Astrocyte (in vitro differentiated cells and primary cell): ENCODE measurements at regions not wholly inside any gene's neighbourhood (a gene's known extent, or its start where the extent isn't known, plus 50 kb on each side); places are given as distances from the start of the nearest gene placed in this dataset.

Experiments used
- DNase-seq: peaks from one replicate; pipeline ENCODE4 v3.0.0-alpha.2; 2010; ENCODE audit warnings: low read depth
- FAIRE-seq: peaks from 2 replicates; lab custom pipeline; 2011; peaks lifted over from hg19 to GRCh38; lab: Jason Lieb, UNC
- H2AFZ ChIP-seq: 2 replicates; pipeline ENCODE4 v1.6.0; 2012; ENCODE audit warnings: low read depth, low read length, inconsistent platforms
- H3K27ac ChIP-seq: 2 replicates; pipeline ENCODE4 v1.5.1; 2011; ENCODE audit warnings: low read depth, low read length, inconsistent platforms
- H3K27me3 ChIP-seq: 2 replicates; pipeline ENCODE4 v1.6.0; 2011; ENCODE audit warnings: low read length, inconsistent platforms; ENCODE audit not compliant: insufficient read depth
- H3K36me3 ChIP-seq: 2 replicates; pipeline ENCODE4 v1.5.1; 2011; ENCODE audit warnings: low read length, inconsistent platforms; ENCODE audit not compliant: insufficient read depth
- H3K4me1 ChIP-seq: 2 replicates; pipeline ENCODE4 v1.5.1; 2011; ENCODE audit warnings: low read length, inconsistent platforms; ENCODE audit not compliant: insufficient read depth
- H3K4me2 ChIP-seq: 2 replicates; pipeline ENCODE4 v1.6.0; 2012; ENCODE audit warnings: low read length, inconsistent platforms
- H3K4me3 ChIP-seq: 2 replicates; pipeline ENCODE4 v1.5.1; 2011; ENCODE audit warnings: low read depth, mild to moderate bottlenecking, low read length, inconsistent platforms; ENCODE audit not compliant: insufficient read depth
- H3K79me2 ChIP-seq: 2 replicates; pipeline ENCODE4 v1.6.0; 2012; ENCODE audit warnings: mild to moderate bottlenecking, low read length, inconsistent platforms; ENCODE audit not compliant: insufficient read depth
- H3K9ac ChIP-seq: 2 replicates; pipeline ENCODE4 v1.6.0; 2012; ENCODE audit warnings: mild to moderate bottlenecking, low read length, inconsistent platforms
- H3K9me3 ChIP-seq: 2 replicates; pipeline ENCODE4 v1.5.1; 2012; ENCODE audit warnings: low read depth, mild to moderate bottlenecking, low read length, inconsistent platforms; ENCODE audit not compliant: insufficient read depth
- H4K20me1 ChIP-seq: 2 replicates; pipeline ENCODE4 v1.6.0; 2012; ENCODE audit warnings: low read length, inconsistent platforms; ENCODE audit not compliant: insufficient read depth
- H3K27ac Mint-ChIP-seq: one replicate; pipeline ENCODE4 v1.8.0; 2021; ENCODE audit warnings: mild to moderate bottlenecking, mixed read lengths; ENCODE audit not compliant: unreplicated experiment
- H3K27me3 Mint-ChIP-seq: one replicate; pipeline ENCODE4 v1.8.0; 2021; ENCODE audit warnings: low read depth, mixed read lengths; ENCODE audit not compliant: unreplicated experiment
- H3K36me3 Mint-ChIP-seq: one replicate; pipeline ENCODE4 v1.8.0; 2021; ENCODE audit warnings: low read depth, mixed read lengths; ENCODE audit not compliant: unreplicated experiment
- H3K4me1 Mint-ChIP-seq: one replicate; pipeline ENCODE4 v1.8.0; 2021; ENCODE audit warnings: low read depth, mixed read lengths; ENCODE audit not compliant: unreplicated experiment
- H3K4me3 Mint-ChIP-seq: one replicate; pipeline ENCODE4 v1.8.0; 2021; ENCODE audit warnings: mild to moderate bottlenecking, moderate library complexity, mixed read lengths; ENCODE audit not compliant: unreplicated experiment
- H3K9me3 Mint-ChIP-seq: one replicate; pipeline ENCODE4 v1.8.0; 2021; ENCODE audit warnings: mild to moderate bottlenecking, mixed read lengths; ENCODE audit not compliant: unreplicated experiment
- CTCF ChIP-seq: IDR thresholded peaks from 2 replicates; pipeline ENCODE4 v1.5.1; 2011; ENCODE audit warnings: low read depth, mild to moderate bottlenecking, inconsistent platforms, low read length, moderate library complexity; ENCODE audit not compliant: insufficient read depth
- EZH2 ChIP-seq: IDR thresholded peaks from 2 replicates; pipeline ENCODE4 v1.6.1; 2012; ENCODE audit warnings: mild to moderate bottlenecking, low read length, inconsistent platforms; ENCODE audit not compliant: insufficient read depth

GRCh38 chr1:14365301-14365988 lies 233.0 kb upstream of the KAZN start:
- Mint-ChIP-seq H3K4me3 (no peak overlapping the region), H3K36me3 (no peaks in the 10 kb centered on the region), H3K27me3 (peaks cover 20% of the 10 kb centered on the region), H3K4me1 (no peaks in the 10 kb centered on the region), H3K9me3 (peaks cover 2% of the 10 kb centered on the region), H3K27ac (no peak overlapping the region)
- no peak overlapping the region for H2AFZ ChIP-seq
- DNase-seq (no peak), FAIRE-seq (no peak)
- no peaks in the 10 kb centered on the region for H4K20me1 ChIP-seq
- H3K27ac ChIP-seq, result no peak overlapping the region
- H3K36me3 ChIP-seq, result no peaks in the 10 kb centered on the region
- no peaks in the 10 kb centered on the region for H3K4me1 ChIP-seq
- no peak for TF ChIP-seq EZH2
- peaks cover 2% of the 10 kb centered on the region for H3K27me3 ChIP-seq
- no peak overlapping the region for H3K4me2 ChIP-seq
- H3K9ac ChIP-seq, result no peak overlapping the region
- H3K4me3 ChIP-seq, result no peak overlapping the region
- no peaks in the 10 kb centered on the region for H3K9me3 ChIP-seq
- H3K79me2 ChIP-seq, result no peaks in the 10 kb centered on the region

- no peak for FAIRE-seq
Observed at GRCh38 chr1:14366091-14367018, 232.1 kb upstream of the KAZN start.

More at GRCh38 chr1:14366091-14367018, 232.1 kb upstream of the KAZN start:
- no peak overlapping the region for H2AFZ ChIP-seq
- H3K27ac Mint-ChIP-seq, result no peak overlapping the region
- no peak overlapping the region for H3K4me3 Mint-ChIP-seq
- peaks cover 2% of the 10 kb centered on the region for H3K9me3 Mint-ChIP-seq
- H3K4me1 Mint-ChIP-seq, result no peaks in the 10 kb centered on the region
- no peaks in the 10 kb centered on the region for H3K9me3 ChIP-seq
- no peaks in the 10 kb centered on the region for H4K20me1 ChIP-seq
- peak overlapping the region; percentile 57 for H3K4me2 ChIP-seq
- H3K4me1 ChIP-seq, result no peaks in the 10 kb centered on the region
- H3K27ac ChIP-seq, result no peak overlapping the region
- H3K4me3 ChIP-seq, result no peak overlapping the region
- TF ChIP-seq CTCF, result no peak
- no peak for TF ChIP-seq EZH2
- peaks cover 2% of the 10 kb centered on the region for H3K27me3 ChIP-seq
- no peaks in the 10 kb centered on the region for H3K36me3 Mint-ChIP-seq
- no peaks in the 10 kb centered on the region for H3K79me2 ChIP-seq
- H3K27me3 Mint-ChIP-seq, result peaks cover 22% of the 10 kb centered on the region
- peak; percentile 36 for DNase-seq
- no peaks in the 10 kb centered on the region for H3K36me3 ChIP-seq
- no peak overlapping the region for H3K9ac ChIP-seq
